DND-41 (cell line): ENCODE measurements at regions not wholly inside any gene's neighbourhood (a gene's known extent, or its start where the extent isn't known, plus 50 kb on each side); places are given as distances from the start of the nearest gene placed in this dataset.

Experiments
- EZH2 ChIP-seq: IDR thresholded peaks from 3 replicates; pipeline ENCODE4 v1.6.1; 2012; ENCODE audit warnings: borderline replicate concordance, low read depth, mild to moderate bottlenecking, moderate library complexity, low read length, inconsistent platforms; ENCODE audit not compliant: severe bottlenecking
- TF ChIP-seq, protein P1 (sequence below): IDR thresholded peaks from 2 replicates; pipeline ENCODE4 v1.5.1; 2012; ENCODE audit warnings: borderline replicate concordance, low read length, moderate library complexity, mild to moderate bottlenecking; ENCODE audit not compliant: poor library complexity, severe bottlenecking; ENCODE audit errors: extremely low read depth

DNA sequence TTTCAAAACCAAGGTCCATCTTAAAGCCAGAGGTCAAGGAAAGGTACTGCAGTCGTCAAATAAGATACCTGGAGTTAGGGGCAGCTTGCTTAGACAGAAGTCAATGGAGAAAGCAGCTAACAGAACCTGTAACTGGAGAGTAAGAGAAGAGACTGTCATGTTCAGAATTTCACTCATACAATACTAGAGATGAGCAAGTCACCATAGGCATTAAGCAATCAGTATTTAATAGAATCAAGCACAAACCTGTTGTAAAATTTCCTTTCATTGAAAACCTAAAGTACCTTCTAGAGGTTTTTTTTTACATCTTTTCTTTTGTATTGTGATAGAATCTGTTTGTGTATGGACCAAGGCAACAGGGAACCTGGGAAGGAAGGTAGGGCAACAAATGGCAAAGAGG lies 183.4 kb upstream of the ERBB4 start:
- TF ChIP-seq, protein P1, sequence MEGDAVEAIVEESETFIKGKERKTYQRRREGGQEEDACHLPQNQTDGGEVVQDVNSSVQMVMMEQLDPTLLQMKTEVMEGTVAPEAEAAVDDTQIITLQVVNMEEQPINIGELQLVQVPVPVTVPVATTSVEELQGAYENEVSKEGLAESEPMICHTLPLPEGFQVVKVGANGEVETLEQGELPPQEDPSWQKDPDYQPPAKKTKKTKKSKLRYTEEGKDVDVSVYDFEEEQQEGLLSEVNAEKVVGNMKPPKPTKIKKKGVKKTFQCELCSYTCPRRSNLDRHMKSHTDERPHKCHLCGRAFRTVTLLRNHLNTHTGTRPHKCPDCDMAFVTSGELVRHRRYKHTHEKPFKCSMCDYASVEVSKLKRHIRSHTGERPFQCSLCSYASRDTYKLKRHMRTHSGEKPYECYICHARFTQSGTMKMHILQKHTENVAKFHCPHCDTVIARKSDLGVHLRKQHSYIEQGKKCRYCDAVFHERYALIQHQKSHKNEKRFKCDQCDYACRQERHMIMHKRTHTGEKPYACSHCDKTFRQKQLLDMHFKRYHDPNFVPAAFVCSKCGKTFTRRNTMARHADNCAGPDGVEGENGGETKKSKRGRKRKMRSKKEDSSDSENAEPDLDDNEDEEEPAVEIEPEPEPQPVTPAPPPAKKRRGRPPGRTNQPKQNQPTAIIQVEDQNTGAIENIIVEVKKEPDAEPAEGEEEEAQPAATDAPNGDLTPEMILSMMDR: no peak
- TF ChIP-seq EZH2: no peak
